ENCODE measurements at regions not wholly inside any gene's neighbourhood (a gene's known extent, or its start where the extent isn't known, plus 50 kb on each side); places are given as distances from the start of the nearest gene placed in this dataset.

- no peak for TF ChIP-seq CTCF (IDR thresholded peaks at IDR 0.05; ENCODE audit: control extremely low read depth, extremely low read depth, low read depth, missing control alignments)
- DNase-seq (ENCODE audit: extremely low spot score) = no peak
- ChIA-PET POLR2A (no interaction called here), CTCF (interaction anchor here (1.0 kb wide), 1 partner anchor 17 kb away, joined by 3 read pairs; no protein-coding TSS in a partner anchor)
Measured at GRCh38 chr2:216974321-216975302, 114.7 kb upstream of the TNP1 start.

GRCh38 chr2:216971593-216971992, 111.7 kb upstream of the TNP1 start:
- DNase-seq (ENCODE audit: extremely low spot score) = no peak
- ChIA-PET CTCF (interaction anchor here (0.7 kb wide), 1 partner anchor 13 kb away, joined by 3 read pairs; no protein-coding TSS in a partner anchor), POLR2A (no interaction called here)
- no peak for TF ChIP-seq CTCF (IDR thresholded peaks at IDR 0.05; ENCODE audit: control extremely low read depth, extremely low read depth, low read depth, missing control alignments)

- no peak for DNase-seq (ENCODE audit: extremely low spot score)
- CTCF ChIA-PET = interaction anchor here (1.2 to 1.5 kb wide), 2 partner anchors 21 to 32 kb away, joined by 3 read pairs; no protein-coding TSS in a partner anchor
- POLR2A ChIA-PET = no interaction called here
- no peak for TF ChIP-seq CTCF (IDR thresholded peaks at IDR 0.05; ENCODE audit: control extremely low read depth, extremely low read depth, low read depth, missing control alignments)
Measured at GRCh38 chr2:216970359-216970915, 110.6 kb upstream of the TNP1 start.

- no peak for TF ChIP-seq CTCF (IDR thresholded peaks at IDR 0.05; ENCODE audit: control extremely low read depth, extremely low read depth, low read depth, missing control alignments)
- CTCF ChIA-PET = interaction anchor here (1.6 to 2.2 kb wide), 2 partner anchors 10 to 15 kb away, joined by 3 to 5 read pairs; no protein-coding TSS in a partner anchor
- no peak for DNase-seq (ENCODE audit: extremely low spot score)
- POLR2A ChIA-PET = no interaction called here
Measured at GRCh38 chr2:216967889-216968288, 108.0 kb upstream of the TNP1 start.

GRCh38 chr2:216960671-216961268, 100.9 kb upstream of the TNP1 start:
- no peak for TF ChIP-seq CTCF (IDR thresholded peaks at IDR 0.05; ENCODE audit: control extremely low read depth, extremely low read depth, low read depth, missing control alignments)
- no peak for DNase-seq (ENCODE audit: extremely low spot score)
- POLR2A ChIA-PET = no interaction called here
- CTCF ChIA-PET = no interaction called here

GRCh38 chr2:216959433-216959832, 99.6 kb upstream of the TNP1 start:
- DNase-seq (ENCODE audit: extremely low spot score) = no peak
- CTCF ChIA-PET = interaction anchor here (0.8 to 1.5 kb wide), 3 partner anchors 9 to 26 kb away, joined by 3 read pairs; no protein-coding TSS in a partner anchor
- POLR2A ChIA-PET = no interaction called here
- TF ChIP-seq CTCF (IDR thresholded peaks at IDR 0.05; ENCODE audit: control extremely low read depth, extremely low read depth, low read depth, missing control alignments) = no peak

Measured in GM10248 (cell line).